Mesothelial cell of epicardium (in vitro differentiated cells): ENCODE measurements at regions not wholly inside any gene's neighbourhood (a gene's known extent, or its start where the extent isn't known, plus 50 kb on each side); places are given as distances from the start of the nearest gene placed in this dataset.
A peak's percentile ranks its signal among the peaks of the same experiment; 100 is the strongest.

Experiments used
- DNase-seq, 2 experiments: peaks; one replicate each; pipeline ENCODE4 v3.0.0; 2021; ENCODE audit warnings: low spot score in 2 of 2; ENCODE audit not compliant: unreplicated experiment in 2 of 2
- H3K27ac Mint-ChIP-seq: 2 replicates; pipeline ENCODE4 v1.8.0; 2021; ENCODE audit warnings: mixed read lengths
- H3K27me3 Mint-ChIP-seq: 2 replicates; pipeline ENCODE4 v1.8.0; 2021; ENCODE audit warnings: low read depth, mixed read lengths
- H3K36me3 Mint-ChIP-seq: 2 replicates; pipeline ENCODE4 v1.8.0; 2021; ENCODE audit warnings: mixed read lengths
- H3K4me1 Mint-ChIP-seq: 2 replicates; pipeline ENCODE4 v1.8.0; 2021; ENCODE audit warnings: mixed read lengths
- H3K4me3 Mint-ChIP-seq: 2 replicates; pipeline ENCODE4 v1.8.0; 2021; ENCODE audit warnings: mild to moderate bottlenecking, moderate library complexity, mixed read lengths
- H3K9me3 Mint-ChIP-seq: 2 replicates; pipeline ENCODE4 v1.8.0; 2021; ENCODE audit warnings: mixed read lengths
- TF ChIP-seq, protein P1 (sequence below): fragments of 200-600 bp; sonication (generic); IDR thresholded peaks from one replicate; pipeline ENCODE4 v1.5.0; 2021; ENCODE audit warnings: antibody characterized with exemption; ENCODE audit not compliant: unreplicated experiment

DNA sequence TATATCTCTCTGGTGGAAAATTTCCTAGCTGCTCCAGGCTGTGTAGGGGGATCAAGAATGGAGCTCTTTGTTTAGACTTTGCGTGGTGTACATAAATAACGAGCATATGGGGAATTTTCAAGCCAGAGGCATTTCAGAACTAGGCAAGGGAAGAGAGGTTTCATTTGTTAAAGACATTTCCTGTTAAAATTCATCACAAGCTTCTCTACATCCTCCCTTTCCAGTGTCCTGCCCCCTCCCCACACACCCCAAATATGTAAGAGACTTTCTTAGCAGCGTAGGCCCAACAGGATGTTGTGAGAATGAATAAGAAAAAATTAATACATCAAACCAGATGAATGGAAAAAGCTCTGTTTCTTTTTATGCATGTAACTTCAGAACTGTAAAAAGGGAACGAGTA, 150.3 kb downstream of the GPBP1 start:
- Mint-ChIP-seq H3K4me3 (no peak overlapping the region), H3K9me3 (peaks cover 6% of the 10 kb centered on the region), H3K4me1 (peaks cover 11% of the 10 kb centered on the region), H3K36me3 (no peaks in the 10 kb centered on the region), H3K27ac (peak overlapping the region; percentile 41), H3K27me3 (no peaks in the 10 kb centered on the region)
- TF ChIP-seq, protein P1, sequence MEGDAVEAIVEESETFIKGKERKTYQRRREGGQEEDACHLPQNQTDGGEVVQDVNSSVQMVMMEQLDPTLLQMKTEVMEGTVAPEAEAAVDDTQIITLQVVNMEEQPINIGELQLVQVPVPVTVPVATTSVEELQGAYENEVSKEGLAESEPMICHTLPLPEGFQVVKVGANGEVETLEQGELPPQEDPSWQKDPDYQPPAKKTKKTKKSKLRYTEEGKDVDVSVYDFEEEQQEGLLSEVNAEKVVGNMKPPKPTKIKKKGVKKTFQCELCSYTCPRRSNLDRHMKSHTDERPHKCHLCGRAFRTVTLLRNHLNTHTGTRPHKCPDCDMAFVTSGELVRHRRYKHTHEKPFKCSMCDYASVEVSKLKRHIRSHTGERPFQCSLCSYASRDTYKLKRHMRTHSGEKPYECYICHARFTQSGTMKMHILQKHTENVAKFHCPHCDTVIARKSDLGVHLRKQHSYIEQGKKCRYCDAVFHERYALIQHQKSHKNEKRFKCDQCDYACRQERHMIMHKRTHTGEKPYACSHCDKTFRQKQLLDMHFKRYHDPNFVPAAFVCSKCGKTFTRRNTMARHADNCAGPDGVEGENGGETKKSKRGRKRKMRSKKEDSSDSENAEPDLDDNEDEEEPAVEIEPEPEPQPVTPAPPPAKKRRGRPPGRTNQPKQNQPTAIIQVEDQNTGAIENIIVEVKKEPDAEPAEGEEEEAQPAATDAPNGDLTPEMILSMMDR = no peak
- no peak for DNase-seq

DNA sequence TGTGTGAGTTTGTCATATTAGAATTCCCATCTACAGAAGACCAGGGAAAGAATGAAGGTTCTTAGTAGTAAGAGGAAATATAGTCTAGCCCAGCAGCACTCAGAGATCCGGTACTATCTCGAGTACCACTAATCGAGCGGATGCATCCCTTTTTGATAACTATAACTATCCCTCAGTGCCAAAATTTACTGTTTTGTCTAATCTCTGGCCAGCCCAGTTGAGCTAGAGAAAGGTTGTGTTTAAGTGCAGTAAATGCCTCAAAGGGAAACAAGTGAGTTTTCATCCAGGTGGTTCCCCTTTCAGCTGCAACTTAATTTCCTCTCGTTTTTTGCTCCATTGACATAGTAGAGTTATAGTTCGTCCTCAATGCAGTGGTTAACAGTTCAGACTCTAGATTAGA, 146.7 kb downstream of the GPBP1 start:
- TF ChIP-seq, protein P1 = no peak
- Mint-ChIP-seq H3K4me3 (no peak overlapping the region), H3K27ac (no peak overlapping the region)

DNA sequence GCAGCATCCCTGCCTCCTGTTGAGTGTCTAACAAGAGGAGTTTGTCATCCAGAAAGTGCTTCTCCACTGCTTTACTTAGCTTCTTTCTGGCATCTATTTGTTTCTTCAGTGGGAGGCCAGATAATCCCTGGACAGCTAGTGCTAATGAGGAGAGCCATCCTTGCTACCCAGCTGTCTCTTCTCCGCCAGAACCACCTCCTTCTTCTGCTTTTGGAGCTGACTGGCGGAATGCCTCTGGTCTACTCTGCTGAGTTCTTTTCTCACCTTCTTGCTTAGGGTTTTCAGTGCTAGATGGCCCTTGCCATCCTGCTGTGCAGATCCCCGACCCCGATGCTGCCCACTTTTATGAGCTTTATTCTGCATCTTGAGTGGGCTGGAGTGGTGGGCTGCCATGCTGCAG, 145.8 kb downstream of the GPBP1 start:
- no peak for DNase-seq
- Mint-ChIP-seq H3K9me3 (no peaks in the 10 kb centered on the region), H3K27ac (no peak overlapping the region), H3K4me3 (no peak overlapping the region), H3K4me1 (peaks cover 8% of the 10 kb centered on the region), H3K27me3 (no peaks in the 10 kb centered on the region), H3K36me3 (no peaks in the 10 kb centered on the region)
- TF ChIP-seq, protein P1 = no peak

More for the DNA sequence above, 146.7 kb downstream of the GPBP1 start:
- DNase-seq = no peak
- Mint-ChIP-seq H3K4me1 (peaks cover 12% of the 10 kb centered on the region), H3K27me3 (no peaks in the 10 kb centered on the region), H3K9me3 (no peaks in the 10 kb centered on the region), H3K36me3 (no peaks in the 10 kb centered on the region)

DNA sequence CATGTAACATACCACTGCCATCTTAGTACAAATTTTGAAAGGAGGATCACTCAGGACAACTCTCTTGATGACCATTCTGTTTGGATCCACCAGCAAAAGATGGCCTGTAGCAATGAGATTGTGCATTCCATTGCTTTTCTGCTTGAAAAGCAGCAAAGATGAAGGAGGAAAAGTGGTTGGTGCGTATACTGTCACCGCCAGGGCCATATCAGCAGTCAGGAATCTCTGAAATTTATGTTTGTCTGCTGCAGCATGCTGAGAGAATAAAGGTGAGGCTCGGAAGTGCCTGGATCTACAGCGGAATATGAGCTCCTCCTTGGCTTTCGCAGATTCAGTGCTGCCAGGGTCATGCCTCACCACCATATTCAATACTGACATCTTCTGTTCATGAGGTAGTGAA, 144.4 kb downstream of the GPBP1 start:
- Mint-ChIP-seq H3K36me3 (no peaks in the 10 kb centered on the region), H3K4me1 (peaks cover 4% of the 10 kb centered on the region), H3K27ac (no peak overlapping the region), H3K4me3 (no peak overlapping the region), H3K27me3 (no peaks in the 10 kb centered on the region), H3K9me3 (no peaks in the 10 kb centered on the region)
- no peak for DNase-seq
- TF ChIP-seq, protein P1 = no peak

DNA sequence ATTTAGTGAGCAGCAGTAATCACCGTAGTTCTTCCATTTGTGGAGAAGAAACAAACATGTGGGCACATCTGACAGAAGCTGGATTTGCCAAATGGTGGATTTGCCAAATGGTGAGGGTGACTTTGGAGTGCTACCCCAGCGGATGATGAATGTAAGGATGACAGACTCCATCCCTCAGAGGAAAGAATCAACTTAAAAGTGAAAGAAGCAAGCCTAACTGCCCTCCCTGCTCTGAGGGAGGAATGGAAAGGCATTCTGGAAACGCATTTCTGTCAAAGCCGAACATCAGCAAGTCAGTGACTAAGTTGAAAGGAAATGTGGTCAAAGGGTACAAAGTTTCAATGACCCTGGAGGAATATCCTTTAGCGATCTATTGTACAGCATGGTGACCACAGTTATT, 143.5 kb downstream of the GPBP1 start:
- Mint-ChIP-seq H3K9me3 (peaks cover 3% of the 10 kb centered on the region), H3K36me3 (no peaks in the 10 kb centered on the region), H3K4me1 (peaks cover 4% of the 10 kb centered on the region), H3K27me3 (no peaks in the 10 kb centered on the region), H3K4me3 (no peak overlapping the region), H3K27ac (peak overlapping the region; percentile 61)
- DNase-seq = no peak
- TF ChIP-seq, protein P1 = no peak

DNA sequence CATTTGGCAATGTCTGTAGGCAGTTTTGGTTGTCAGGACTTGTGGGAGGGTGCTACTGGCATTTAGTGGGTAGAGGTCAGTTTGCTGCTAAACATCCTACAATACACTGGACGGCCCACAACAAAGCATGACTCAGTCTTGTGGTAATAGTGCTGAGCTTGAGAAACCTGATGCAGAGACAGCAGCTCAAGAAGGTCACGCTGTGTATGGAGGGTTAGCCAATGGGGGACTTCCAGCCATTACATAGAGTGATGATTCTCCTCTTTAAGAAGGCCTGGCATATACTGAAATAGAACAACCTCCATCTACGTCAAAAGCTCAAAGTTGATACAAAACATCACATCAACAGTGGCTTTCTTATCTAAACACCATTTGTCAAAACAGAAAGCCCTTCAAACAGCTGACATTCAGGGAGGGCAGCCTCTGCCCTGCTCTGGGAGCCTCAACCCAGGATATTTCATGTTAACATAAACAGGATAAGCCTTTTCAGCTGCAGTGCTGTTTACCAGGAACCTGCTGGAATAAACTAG, 143.0 kb downstream of the GPBP1 start:
- TF ChIP-seq, protein P1 = no peak

More for the DNA sequence above, 143.0 kb downstream of the GPBP1 start:
- peaks cover 8% of the 10 kb centered on the region for H3K4me1 Mint-ChIP-seq
- H3K27me3 Mint-ChIP-seq = no peaks in the 10 kb centered on the region
- no peak for DNase-seq
- peak overlapping the region; percentile 61 for H3K27ac Mint-ChIP-seq
- H3K4me3 Mint-ChIP-seq = no peak overlapping the region
- H3K36me3 Mint-ChIP-seq = no peaks in the 10 kb centered on the region
- peaks cover 3% of the 10 kb centered on the region for H3K9me3 Mint-ChIP-seq
